Activated T-helper 1 cell treated with Interleukin-2 at 50 U/mL for 16 hours (primary cell): ENCODE measurements at regions not wholly inside any gene's neighbourhood (a gene's known extent, or its start where the extent isn't known, plus 50 kb on each side); places are given as distances from the start of the nearest gene placed in this dataset.
A peak's percentile ranks its signal among the peaks of the same experiment; 100 is the strongest.

Experiments
- DNase-seq: peaks from one replicate; pipeline ENCODE4 v3.0.0-alpha.2; 2020; ENCODE audit warnings: low read depth

GRCh38 chr16:82241469-82242052, 71.5 kb upstream of the MPHOSPH6 start:
- DNase-seq = no peak

- DNase-seq = no peak
These were observed 70.1 kb upstream of the MPHOSPH6 start for GRCh38 chr16:82240111-82240510.

GRCh38 chr16:82236875-82237274, 66.9 kb upstream of the MPHOSPH6 start:
- DNase-seq = no peak

GRCh38 chr16:82236415-82236814, 66.4 kb upstream of the MPHOSPH6 start:
- no peak for DNase-seq

GRCh38 chr16:82232806-82233205, 62.8 kb upstream of the MPHOSPH6 start:
- no peak for DNase-seq

GRCh38 chr16:82231008-82231787, 61.2 kb upstream of the MPHOSPH6 start:
- no peak for DNase-seq

- DNase-seq = peak; percentile 29
These were observed 60.0 kb upstream of the MPHOSPH6 start for GRCh38 chr16:82229800-82230619.

GRCh38 chr16:82226327-82226726, 56.3 kb upstream of the MPHOSPH6 start:
- DNase-seq = no peak

GRCh38 chr16:82224821-82225220, 54.8 kb upstream of the MPHOSPH6 start:
- DNase-seq = no peak

- DNase-seq = no peak
These were observed 50.5 kb upstream of the MPHOSPH6 start for GRCh38 chr16:82220541-82220940.
